ENCODE measurements at regions not wholly inside any gene's neighbourhood (a gene's known extent, or its start where the extent isn't known, plus 50 kb on each side); places are given as distances from the start of the nearest gene placed in this dataset.

DNA sequence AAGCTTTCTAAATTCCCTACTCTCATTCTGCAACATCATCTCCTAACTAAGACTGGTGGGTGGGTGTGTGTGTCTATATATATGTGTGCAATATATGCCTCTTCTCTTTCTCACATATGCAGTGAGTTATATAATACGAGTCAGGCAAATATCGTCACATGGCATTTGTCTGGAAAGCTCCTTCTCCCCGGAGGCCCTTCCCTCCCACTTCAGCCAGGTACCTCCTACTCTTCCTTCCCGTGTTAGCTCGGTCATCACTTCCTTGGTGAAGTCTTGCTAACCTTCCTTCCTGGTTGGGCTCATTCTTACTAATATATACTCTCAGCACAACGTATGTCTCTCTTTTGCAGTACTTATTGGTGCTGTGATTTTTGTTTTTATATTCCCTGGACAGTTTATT, 66.4 kb upstream of the NCK2 start:
- TF ChIP-seq, protein P1, sequence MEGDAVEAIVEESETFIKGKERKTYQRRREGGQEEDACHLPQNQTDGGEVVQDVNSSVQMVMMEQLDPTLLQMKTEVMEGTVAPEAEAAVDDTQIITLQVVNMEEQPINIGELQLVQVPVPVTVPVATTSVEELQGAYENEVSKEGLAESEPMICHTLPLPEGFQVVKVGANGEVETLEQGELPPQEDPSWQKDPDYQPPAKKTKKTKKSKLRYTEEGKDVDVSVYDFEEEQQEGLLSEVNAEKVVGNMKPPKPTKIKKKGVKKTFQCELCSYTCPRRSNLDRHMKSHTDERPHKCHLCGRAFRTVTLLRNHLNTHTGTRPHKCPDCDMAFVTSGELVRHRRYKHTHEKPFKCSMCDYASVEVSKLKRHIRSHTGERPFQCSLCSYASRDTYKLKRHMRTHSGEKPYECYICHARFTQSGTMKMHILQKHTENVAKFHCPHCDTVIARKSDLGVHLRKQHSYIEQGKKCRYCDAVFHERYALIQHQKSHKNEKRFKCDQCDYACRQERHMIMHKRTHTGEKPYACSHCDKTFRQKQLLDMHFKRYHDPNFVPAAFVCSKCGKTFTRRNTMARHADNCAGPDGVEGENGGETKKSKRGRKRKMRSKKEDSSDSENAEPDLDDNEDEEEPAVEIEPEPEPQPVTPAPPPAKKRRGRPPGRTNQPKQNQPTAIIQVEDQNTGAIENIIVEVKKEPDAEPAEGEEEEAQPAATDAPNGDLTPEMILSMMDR (IDR thresholded peaks at IDR 0.05; ENCODE audit: insufficient read depth in 1 of 2, low read depth in 1 of 2, low read length in 1 of 2, severe bottlenecking in 1 of 2, unreplicated experiment in 1 of 2): no peak
- DNase-seq: no peak
- no peaks in the 10 kb centered on the region for H3K4me1 ChIP-seq
- intact Hi-C loops (cut with micrococcal nuclease; ENCODE audit: unreplicated experiment): no loop called here
- Mint-ChIP-seq H3K4me1 (ENCODE audit: low read depth, unreplicated experiment) (no peaks in the 10 kb centered on the region), H3K27ac (ENCODE audit: unreplicated experiment) (no peak overlapping the region), H3K27me3 (ENCODE audit: insufficient read depth, unreplicated experiment) (no peaks in the 10 kb centered on the region), H3K36me3 (ENCODE audit: insufficient read depth, unreplicated experiment) (no peaks in the 10 kb centered on the region), H3K9me3 (ENCODE audit: unreplicated experiment) (no peaks in the 10 kb centered on the region), H3K4me3 (ENCODE audit: unreplicated experiment) (no peak overlapping the region)
- POLR2A ChIA-PET: no interaction called here
- no peaks in the 10 kb centered on the region for H3K36me3 ChIP-seq (ENCODE audit: control insufficient read depth, insufficient read depth, low read length)
- H3K27me3 ChIP-seq (replicated peaks; ENCODE audit: control insufficient read depth, insufficient read depth, low read length): no peaks in the 10 kb centered on the region
- no TSS peak for BruUV-seq (replicated peaks)
- no peak overlapping the region for H3K4me3 ChIP-seq (ENCODE audit: low read depth, low read length)
- H3K9me3 ChIP-seq: no peaks in the 10 kb centered on the region
- CTCF ChIA-PET: no interaction called here

DNA sequence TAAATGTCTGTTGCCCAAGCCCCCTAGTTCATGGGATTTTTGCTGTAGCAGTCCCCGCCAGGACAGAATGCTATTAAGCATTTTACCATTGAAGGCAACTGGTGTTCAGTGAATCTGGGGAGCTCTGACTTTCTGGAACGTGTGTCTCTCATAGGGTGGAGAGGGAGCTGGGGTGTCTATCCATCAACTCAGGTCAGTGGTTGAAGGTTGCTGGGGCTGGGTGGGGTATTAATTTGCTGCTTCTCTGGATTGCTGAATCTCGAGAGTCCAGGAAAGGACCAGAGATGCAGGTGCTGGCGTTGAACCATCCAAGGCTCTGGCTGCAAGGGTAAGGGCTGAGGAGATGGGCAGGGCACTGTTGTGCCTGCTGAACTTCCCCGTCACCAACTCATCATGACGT, 66.8 kb upstream of the NCK2 start:
- TF ChIP-seq, protein P1 (IDR thresholded peaks at IDR 0.05; ENCODE audit: insufficient read depth in 1 of 2, low read depth in 1 of 2, low read length in 1 of 2, severe bottlenecking in 1 of 2, unreplicated experiment in 1 of 2): no peak
- ChIA-PET CTCF (no interaction called here), POLR2A (no interaction called here)
- no TSS peak for BruUV-seq (replicated peaks)
- no peaks in the 10 kb centered on the region for H3K36me3 Mint-ChIP-seq (ENCODE audit: insufficient read depth, unreplicated experiment)
- H3K9me3 Mint-ChIP-seq (ENCODE audit: unreplicated experiment): no peaks in the 10 kb centered on the region
- no peaks in the 10 kb centered on the region for H3K4me1 Mint-ChIP-seq (ENCODE audit: low read depth, unreplicated experiment)
- intact Hi-C loops (cut with micrococcal nuclease; ENCODE audit: unreplicated experiment): no loop called here
- H3K36me3 ChIP-seq (ENCODE audit: control insufficient read depth, insufficient read depth, low read length): no peaks in the 10 kb centered on the region
- no peak overlapping the region for H3K4me3 Mint-ChIP-seq (ENCODE audit: unreplicated experiment)
- no peaks in the 10 kb centered on the region for H3K4me1 ChIP-seq
- DNase-seq: no peak
- no peaks in the 10 kb centered on the region for H3K27me3 ChIP-seq (replicated peaks; ENCODE audit: control insufficient read depth, insufficient read depth, low read length)
- no peaks in the 10 kb centered on the region for H3K9me3 ChIP-seq
- H3K27ac Mint-ChIP-seq (ENCODE audit: unreplicated experiment): no peak overlapping the region
- H3K27me3 Mint-ChIP-seq (ENCODE audit: insufficient read depth, unreplicated experiment): no peaks in the 10 kb centered on the region
- no peak overlapping the region for H3K4me3 ChIP-seq (ENCODE audit: low read depth, low read length)

DNA sequence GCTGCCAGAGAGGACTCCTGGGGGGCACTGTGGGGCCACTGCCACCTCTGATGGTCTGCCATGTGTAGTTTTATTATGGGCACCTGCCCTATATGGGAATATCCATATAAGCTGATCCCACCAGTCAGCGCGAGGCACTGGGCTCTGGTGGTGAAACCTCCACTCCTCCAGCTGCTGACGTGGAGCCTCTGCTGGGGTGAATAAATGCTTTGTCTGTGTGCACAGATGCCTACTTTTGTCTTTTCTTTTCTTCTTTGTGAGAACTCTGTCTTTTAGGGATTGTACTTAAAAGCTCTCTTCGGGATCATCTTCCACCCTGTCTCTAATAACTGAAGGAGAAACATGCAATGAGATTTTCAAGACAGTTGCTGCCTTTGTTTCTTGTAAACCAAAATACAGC, 68.9 kb upstream of the NCK2 start:
- ChIA-PET CTCF (no interaction called here), POLR2A (no interaction called here)
- Histone ChIP-seq H3K4me3 (ENCODE audit: low read depth, low read length) (no peak overlapping the region), H3K4me1 (no peaks in the 10 kb centered on the region), H3K36me3 (ENCODE audit: control insufficient read depth, insufficient read depth, low read length) (no peaks in the 10 kb centered on the region), H3K9me3 (no peaks in the 10 kb centered on the region), H3K27me3 (replicated peaks; ENCODE audit: control insufficient read depth, insufficient read depth, low read length) (no peaks in the 10 kb centered on the region)
- intact Hi-C loops (cut with micrococcal nuclease; ENCODE audit: unreplicated experiment): no loop called here
- Mint-ChIP-seq H3K27ac (ENCODE audit: unreplicated experiment) (no peak overlapping the region), H3K36me3 (ENCODE audit: insufficient read depth, unreplicated experiment) (no peaks in the 10 kb centered on the region), H3K4me1 (ENCODE audit: low read depth, unreplicated experiment) (no peaks in the 10 kb centered on the region), H3K27me3 (ENCODE audit: insufficient read depth, unreplicated experiment) (no peaks in the 10 kb centered on the region), H3K9me3 (ENCODE audit: unreplicated experiment) (no peaks in the 10 kb centered on the region), H3K4me3 (ENCODE audit: unreplicated experiment) (no peak overlapping the region)
- BruUV-seq (replicated peaks): no TSS peak
- TF ChIP-seq, protein P1 (IDR thresholded peaks at IDR 0.05; ENCODE audit: insufficient read depth in 1 of 2, low read depth in 1 of 2, low read length in 1 of 2, severe bottlenecking in 1 of 2, unreplicated experiment in 1 of 2): no peak
- DNase-seq: no peak
